K562 (cell line): ENCODE measurements at regions not wholly inside any gene's neighbourhood (a gene's known extent, or its start where the extent isn't known, plus 50 kb on each side); places are given as distances from the start of the nearest gene placed in this dataset.
A peak's percentile ranks its signal among the peaks of the same experiment; 100 is the strongest.

Experiments used
- ATAC-seq: fragments of 200-7000 bp; cut with Tn5 transposase; 3 replicates; pipeline ENCODE4 v1.9.1; 2020; ENCODE audit warnings: moderate library complexity
- BruUV-seq: library from RNA; stranded (reverse); fragments of 400-500 nt; replicated peaks from 2 replicates; lab custom pipeline; 2021; lab: Mats Ljungman, UMichigan
- CTCF ChIA-PET: fragments of 300-600 bp; formaldehyde crosslinking; extraction: SDS; loops from one replicate; lab custom pipeline; 2021; ENCODE audit warnings: low intra/inter-chr PET ratio; lab: Yijun Ruan, JAX
- POLR2A ChIA-PET: fragments of 300-600, 350-650 bp; sonication (Branson Sonifier 250); formaldehyde crosslinking; extraction: SDS; loops from one replicate; lab custom pipeline; 2021; ENCODE audit warnings: antibody characterized with exemption, inconsistent platforms; lab: Yijun Ruan, JAX
- DNase-seq, 4 experiments: peaks; one replicate each; pipeline versions ENCODE4 v3.0.0 to v3.0.0-alpha.2; 2011 to 2018; ENCODE audit warnings: low spot score in 3 of 4, mixed read lengths in 3 of 4; ENCODE audit errors: extremely low read depth in 1 of 4
- FAIRE-seq: peaks from 2 replicates; lab custom pipeline; 2011; peaks lifted over from hg19 to GRCh38; lab: Jason Lieb, UNC
- H2AFZ ChIP-seq: 2 replicates; pipeline ENCODE4 v1.6.0; 2011; ENCODE audit warnings: low read depth, low read length, control low read depth, inconsistent platforms
- H3K27ac ChIP-seq: fragments of 200-600 bp; 3 replicates; pipeline ENCODE4 v1.8.0; 2011; ENCODE audit warnings: low read depth, mild to moderate bottlenecking, control low read depth, inconsistent platforms, low read length, moderate library complexity, mixed read lengths; ENCODE audit errors: extremely low read depth
- H3K27me3 ChIP-seq, 2 experiments: fragments of 300-600 bp in 1 of 2; 2 replicates in 1 of 2; 3 replicates in 1 of 2; pipeline versions ENCODE4 v1.6.0 to v1.8.0; 2011; ENCODE audit warnings: inconsistent platforms in 2 of 2, low read length in 2 of 2, mild to moderate bottlenecking in 1 of 2, mixed read lengths in 1 of 2, moderate library complexity in 1 of 2; ENCODE audit not compliant: control insufficient read depth in 2 of 2, insufficient read depth in 2 of 2
- H3K36me3 ChIP-seq: fragments of 300-600 bp; 3 replicates; pipeline ENCODE4 v1.8.0; 2011; ENCODE audit warnings: mild to moderate bottlenecking, low read length, inconsistent platforms; ENCODE audit not compliant: control insufficient read depth, insufficient read depth
- H3K4me1 ChIP-seq, 2 experiments: fragments of 200-600 bp in 1 of 2; replicated peaks in 1 of 2; 2 replicates in 1 of 2; 3 replicates in 1 of 2; pipeline versions ENCODE4 v1.5.1 to v1.8.0; 2011; ENCODE audit warnings: inconsistent platforms in 2 of 2, low read length in 2 of 2, mild to moderate bottlenecking in 1 of 2, mixed read lengths in 1 of 2, moderate library complexity in 1 of 2; ENCODE audit not compliant: control insufficient read depth in 2 of 2, insufficient read depth in 2 of 2
- H3K4me2 ChIP-seq: 2 replicates; pipeline ENCODE4 v1.6.1; 2011; ENCODE audit warnings: low read length, control low read depth, inconsistent platforms, mixed read lengths; ENCODE audit not compliant: insufficient read depth
- H3K4me3 ChIP-seq: fragments of 200-600 bp; sonication (generic), shearing (Covaris generic); 2 replicates; pipeline ENCODE4 v1.5.1; 2016; ENCODE audit warnings: control low read depth, inconsistent platforms
- H3K79me2 ChIP-seq: fragments of 200-600 bp; 3 replicates; pipeline ENCODE4 v1.8.0; 2011; ENCODE audit warnings: low read length, inconsistent platforms; ENCODE audit not compliant: control insufficient read depth, insufficient read depth
- H3K9ac ChIP-seq, 2 experiments: 2 replicates each; pipeline versions ENCODE4 v1.6.0 to v1.6.1; 2011; ENCODE audit warnings: low read depth in 2 of 2, low read length in 2 of 2, control low read depth in 1 of 2, inconsistent platforms in 1 of 2, mild to moderate bottlenecking in 1 of 2, mixed read lengths in 1 of 2; ENCODE audit not compliant: insufficient read depth in 1 of 2
- H3K9me1 ChIP-seq: one replicate; pipeline ENCODE4 v1.6.0; 2011; ENCODE audit warnings: inconsistent platforms, mild to moderate bottlenecking, low read length, moderate library complexity; ENCODE audit not compliant: control insufficient read depth, insufficient read depth
- H3K9me3 ChIP-seq: replicated peaks from 2 replicates; pipeline ENCODE4 v1.5.1; 2011; ENCODE audit warnings: low read depth, low read length, inconsistent platforms; ENCODE audit not compliant: control insufficient read depth, insufficient read depth
- H4K20me1 ChIP-seq: replicated peaks from 2 replicates; pipeline ENCODE4 v1.6.1; 2011; ENCODE audit warnings: low read length, inconsistent platforms, mixed read lengths; ENCODE audit not compliant: control insufficient read depth, insufficient read depth
- ADNP ChIP-seq: fragments of 200-800 bp; sonication (Bioruptor generic); IDR thresholded peaks from 2 replicates; pipeline ENCODE4 v1.6.1; 2016; ENCODE audit warnings: missing genetic modification characterization, missing compliant biosample characterization
- CHD4 ChIP-seq: fragments of 200-600 bp; sonication (generic); IDR thresholded peaks from 3 replicates; pipeline ENCODE4 v1.6.1; 2012; ENCODE audit warnings: low read depth, mild to moderate bottlenecking, mixed read lengths, low read length, inconsistent platforms; ENCODE audit not compliant: insufficient read depth, insufficient replicate concordance, poor library complexity, severe bottlenecking
- KDM1A ChIP-seq, 2 experiments: fragments of 450-650 bp; IDR thresholded peaks; 2 replicates each; pipeline ENCODE4 v1.6.1; 2016; ENCODE audit warnings: mild to moderate bottlenecking in 2 of 2
- NFIC ChIP-seq: fragments of 450-650 bp; IDR thresholded peaks from 2 replicates; pipeline ENCODE4 v1.6.1; 2017; ENCODE audit warnings: mild to moderate bottlenecking, inconsistent platforms
- RBM25 ChIP-seq: fragments of 200-400 bp; formaldehyde crosslinking; IDR thresholded peaks from 2 replicates; pipeline ENCODE4 v1.6.1; 2018; ENCODE audit warnings: low read length, low read depth, moderate library complexity; ENCODE audit not compliant: severe bottlenecking
- TEAD2 ChIP-seq: fragments of 450-650 bp; IDR thresholded peaks from 2 replicates; pipeline ENCODE4 v1.6.1; 2016; ENCODE audit warnings: missing genetic modification characterization, control low read depth, missing compliant biosample characterization
- ZKSCAN8 ChIP-seq: fragments of 200-800 bp; sonication (Bioruptor generic); IDR thresholded peaks from 2 replicates; pipeline ENCODE4 v1.6.1; 2016; ENCODE audit warnings: missing genetic modification characterization, missing compliant biosample characterization
- ZNF740 ChIP-seq, 3 experiments: fragments of 200-800 bp in 1 of 3; sonication (Bioruptor generic) in 1 of 3; sonication (generic) in 1 of 3; formaldehyde crosslinking in 1 of 3; IDR thresholded peaks; 2 replicates each; pipeline versions ENCODE4 v1.6.1 to v1.8.0; 2016 to 2022; ENCODE audit warnings: mild to moderate bottlenecking in 2 of 3, missing compliant biosample characterization in 2 of 3, missing genetic modification characterization in 2 of 3, missing genetic modification reagents in 1 of 3
- ZNF77 ChIP-seq: fragments of 250-450 bp; sonication (Bioruptor Pico); IDR thresholded peaks from 2 replicates; pipeline ENCODE4 v1.5.0; 2020
- WGBS: fragments of 100-300 bp; shearing (Covaris generic); methylation state at CpG from one replicate; pipeline ENCODE4 v1.1.6; 2016; ENCODE audit warnings: low coverage, mixed read lengths; ENCODE audit not compliant: insufficient coverage; ENCODE audit errors: missing lambda C conversion rate; 5-methylcytosine and 5-hydroxymethylcytosine counted together
- in situ Hi-C: fragments of 300-500 bp; cut with MboI; formaldehyde crosslinking; loops from 4 replicates; pipeline ENCODE4 v1.15.0; 2018; ENCODE audit warnings: inconsistent platforms, mixed read lengths
- intact Hi-C: fragments of 100-400 bp; cut with micrococcal nuclease; formaldehyde crosslinking; loops from 2 replicates; pipeline ENCODE4 v1.14.2; 2022

GRCh38 chr12:124493809-124494750 is 73.3 kb downstream of the NCOR2 start:
- no peaks in the 10 kb centered on the region for H3K9me3 ChIP-seq
- peaks cover 78% of the 10 kb centered on the region for H4K20me1 ChIP-seq
- no peaks in the 10 kb centered on the region for H3K27me3 ChIP-seq
- peak in 1 of 2 experiments; percentile 63; a peak in 1 of 4 replicates for TF ChIP-seq KDM1A (IDR thresholded peaks at IDR 0.05)
- peak; percentile 96 for TF ChIP-seq ZKSCAN8
- TF ChIP-seq ADNP (tag), result peak; percentile 86
- peak; percentile 50; the same call in 1 of the 2 replicates for TF ChIP-seq ZNF740 (CRISPR knock-in tag; IDR thresholded peaks at IDR 0.05)
- TF ChIP-seq ZNF740 (tag; IDR thresholded peaks at IDR 0.05), result no peak
- no peak for TF ChIP-seq TEAD2 (tag)
- no peak for TF ChIP-seq ZNF77 (CRISPR knock-in tag)
- TF ChIP-seq CHD4, result peak; percentile 25
- peak; percentile 18; the same call in 1 of the 2 replicates for TF ChIP-seq NFIC
- TF ChIP-seq RBM25, result peak; percentile 64
- H3K4me1 ChIP-seq, result peaks cover 29 to 70% of the 10 kb centered on the region in 2 experiments
- no peak overlapping the region for H2AFZ ChIP-seq
- intact Hi-C loops, result loop anchor here (5.0 kb wide), 1 partner anchor 73 kb away; the partner anchor contains the start of gene NCOR2
- no peak overlapping the region for H3K4me2 ChIP-seq
- peak in 1 of 4 experiments; percentile 20 for DNase-seq
- no peak overlapping the region for H3K27ac ChIP-seq
- in situ Hi-C loops, result no loop called here
- H3K4me3 ChIP-seq, result no peak overlapping the region
- H3K36me3 ChIP-seq, result peaks cover 26% of the 10 kb centered on the region; the same call in 2 of the 3 replicates
- no peak for FAIRE-seq
- ChIA-PET CTCF (no interaction called here), POLR2A (interaction anchor here (0.6 to 0.8 kb wide), 3 partner anchors 14 to 1531 kb away, joined by 3 to 7 read pairs (median 3); no protein-coding TSS in a partner anchor)
- BruUV-seq, result no TSS peak
- 82% methylated on average over 18 of the region's 27 CpGs for WGBS
- no peak for ATAC-seq
- H3K9ac ChIP-seq, result peak overlapping the region in 1 of 2 experiments; percentile 35; a peak in 2 of 4 replicates
- peaks cover 9% of the 10 kb centered on the region for H3K9me1 ChIP-seq
- H3K79me2 ChIP-seq, result peaks cover 63% of the 10 kb centered on the region
